OCI-LY1 (cell line): ENCODE measurements at regions not wholly inside any gene's neighbourhood (a gene's known extent, or its start where the extent isn't known, plus 50 kb on each side); places are given as distances from the start of the nearest gene placed in this dataset.

Experiments used
- H2AFZ ChIP-seq: fragments of 200-600 bp; sonication (generic), shearing (Covaris generic); 2 replicates; pipeline ENCODE4 v1.6.0; 2014; ENCODE audit warnings: antibody characterized with exemption, mild to moderate bottlenecking, low read length
- H3F3A ChIP-seq: fragments of 200-600 bp; sonication (generic), shearing (Covaris generic); 2 replicates; pipeline ENCODE4 v1.6.0; 2014; ENCODE audit warnings: mild to moderate bottlenecking, antibody characterized with exemption, low read length, moderate library complexity; ENCODE audit not compliant: insufficient read depth
- H3K27ac ChIP-seq: fragments of 200-600 bp; sonication (generic); 2 replicates; pipeline ENCODE4 v1.5.1; 2014; ENCODE audit warnings: low read length, mixed run types, mild to moderate bottlenecking, low read depth; ENCODE audit not compliant: poor library complexity, severe bottlenecking
- H3K27me3 ChIP-seq: fragments of 200-600 bp; sonication (generic); 2 replicates; pipeline ENCODE4 v1.6.0; 2014; ENCODE audit warnings: antibody characterized with exemption, mild to moderate bottlenecking, low read length, moderate library complexity; ENCODE audit not compliant: insufficient read depth
- H3K36me3 ChIP-seq: fragments of 200-600 bp; sonication (generic); 2 replicates; pipeline ENCODE4 v1.6.1; 2014; ENCODE audit warnings: mild to moderate bottlenecking, antibody characterized with exemption, low read length, moderate library complexity, mixed read lengths; ENCODE audit not compliant: insufficient read depth
- H3K4me1 ChIP-seq: fragments of 200-600 bp; sonication (generic); 2 replicates; pipeline ENCODE4 v1.5.1; 2014; ENCODE audit warnings: mild to moderate bottlenecking, low read length, moderate library complexity; ENCODE audit not compliant: insufficient read depth, severe bottlenecking
- H3K4me2 ChIP-seq: fragments of 200-600 bp; sonication (generic), shearing (Covaris generic); 2 replicates; pipeline ENCODE4 v1.6.1; 2014; ENCODE audit warnings: low read length
- H3K4me3 ChIP-seq: fragments of 200-600 bp; sonication (generic); 2 replicates; pipeline ENCODE4 v1.5.1; 2014; ENCODE audit warnings: low read length, low read depth, mild to moderate bottlenecking, mixed read lengths; ENCODE audit not compliant: poor library complexity, severe bottlenecking
- H3K79me2 ChIP-seq: fragments of 200-600 bp; shearing (Covaris generic); 2 replicates; pipeline ENCODE4 v1.6.1; 2016; ENCODE audit warnings: mixed run types, low read length, mixed read lengths; ENCODE audit not compliant: insufficient read depth
- H3K9ac ChIP-seq: fragments of 200-600 bp; sonication (generic), shearing (Covaris generic); 2 replicates; pipeline ENCODE4 v1.6.1; 2014; ENCODE audit warnings: mild to moderate bottlenecking, low read length, mixed read lengths
- H3K9me2 ChIP-seq: fragments of 200-600 bp; sonication (generic), shearing (Covaris generic); 2 replicates; pipeline ENCODE4 v1.6.1; 2014; ENCODE audit warnings: low read depth, mild to moderate bottlenecking, low read length, mixed read lengths
- H3K9me3 ChIP-seq: fragments of 200-600 bp; shearing (Covaris generic); 2 replicates; pipeline ENCODE4 v1.6.1; 2014; ENCODE audit warnings: low read length, mixed read lengths
- H4K20me1 ChIP-seq: fragments of 200-600 bp; sonication (generic), shearing (Covaris generic); 2 replicates; pipeline ENCODE4 v1.6.0; 2016; ENCODE audit warnings: mild to moderate bottlenecking, low read length; ENCODE audit not compliant: insufficient read depth
- EZH2 ChIP-seq: fragments of 200-600 bp; sonication (generic), shearing (Covaris generic); IDR thresholded peaks from 2 replicates; pipeline ENCODE4 v1.8.0; 2017; ENCODE audit warnings: borderline replicate concordance, mixed run types, mild to moderate bottlenecking, antibody characterized with exemption, low read length, moderate library complexity, mixed read lengths
- TF ChIP-seq, protein P1 (sequence below): fragments of 200-600 bp; sonication (generic), shearing (Covaris generic); IDR thresholded peaks from 2 replicates; pipeline ENCODE4 v1.5.1; 2017; ENCODE audit warnings: mild to moderate bottlenecking, antibody characterized with exemption, low read length, moderate library complexity, mixed read lengths

DNA sequence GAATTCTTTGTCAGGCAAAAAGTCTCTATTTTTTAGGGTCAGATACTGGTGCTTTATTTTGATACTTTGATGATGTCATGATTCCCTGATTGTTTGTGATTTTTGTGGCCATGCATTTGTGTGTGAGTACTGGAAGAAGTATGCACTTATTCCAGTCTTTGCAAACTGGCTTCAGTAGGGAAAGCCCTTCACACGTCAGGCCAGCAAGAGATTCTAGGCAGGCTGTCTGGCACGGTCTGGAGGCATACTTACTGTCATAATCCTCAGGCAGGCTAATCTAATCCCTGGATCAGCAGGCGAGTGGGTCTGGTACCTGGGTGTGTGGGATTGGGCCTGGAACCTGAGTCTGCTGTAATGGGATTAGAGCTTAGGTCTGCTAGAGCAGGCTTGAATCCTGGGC is 391.8 kb upstream of the MMS22L start:
- H3K9me3 ChIP-seq, result no peaks in the 10 kb centered on the region
- no peaks in the 10 kb centered on the region for H3K36me3 ChIP-seq
- H3K27me3 ChIP-seq, result no peaks in the 10 kb centered on the region
- no peak overlapping the region for H2AFZ ChIP-seq
- H3K79me2 ChIP-seq, result no peaks in the 10 kb centered on the region
- no peaks in the 10 kb centered on the region for H4K20me1 ChIP-seq
- H3K9me2 ChIP-seq, result no peaks in the 10 kb centered on the region
- no peaks in the 10 kb centered on the region for H3F3A ChIP-seq
- no peak overlapping the region for H3K4me2 ChIP-seq
- no peaks in the 10 kb centered on the region for H3K4me1 ChIP-seq
- no peak overlapping the region for H3K27ac ChIP-seq
- H3K4me3 ChIP-seq, result no peak overlapping the region
- TF ChIP-seq, protein P1, sequence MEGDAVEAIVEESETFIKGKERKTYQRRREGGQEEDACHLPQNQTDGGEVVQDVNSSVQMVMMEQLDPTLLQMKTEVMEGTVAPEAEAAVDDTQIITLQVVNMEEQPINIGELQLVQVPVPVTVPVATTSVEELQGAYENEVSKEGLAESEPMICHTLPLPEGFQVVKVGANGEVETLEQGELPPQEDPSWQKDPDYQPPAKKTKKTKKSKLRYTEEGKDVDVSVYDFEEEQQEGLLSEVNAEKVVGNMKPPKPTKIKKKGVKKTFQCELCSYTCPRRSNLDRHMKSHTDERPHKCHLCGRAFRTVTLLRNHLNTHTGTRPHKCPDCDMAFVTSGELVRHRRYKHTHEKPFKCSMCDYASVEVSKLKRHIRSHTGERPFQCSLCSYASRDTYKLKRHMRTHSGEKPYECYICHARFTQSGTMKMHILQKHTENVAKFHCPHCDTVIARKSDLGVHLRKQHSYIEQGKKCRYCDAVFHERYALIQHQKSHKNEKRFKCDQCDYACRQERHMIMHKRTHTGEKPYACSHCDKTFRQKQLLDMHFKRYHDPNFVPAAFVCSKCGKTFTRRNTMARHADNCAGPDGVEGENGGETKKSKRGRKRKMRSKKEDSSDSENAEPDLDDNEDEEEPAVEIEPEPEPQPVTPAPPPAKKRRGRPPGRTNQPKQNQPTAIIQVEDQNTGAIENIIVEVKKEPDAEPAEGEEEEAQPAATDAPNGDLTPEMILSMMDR, result no peak
- TF ChIP-seq EZH2, result no peak
- no peak overlapping the region for H3K9ac ChIP-seq

- Histone ChIP-seq H3K4me1 (no peaks in the 10 kb centered on the region), H3K4me3 (no peak overlapping the region), H3F3A (no peaks in the 10 kb centered on the region), H3K9me3 (no peaks in the 10 kb centered on the region), H3K79me2 (no peaks in the 10 kb centered on the region), H3K27me3 (no peaks in the 10 kb centered on the region), H3K27ac (no peak overlapping the region), H3K4me2 (no peak overlapping the region), H4K20me1 (no peaks in the 10 kb centered on the region), H3K9me2 (no peaks in the 10 kb centered on the region), H2AFZ (no peak overlapping the region), H3K9ac (no peak overlapping the region), H3K36me3 (no peaks in the 10 kb centered on the region)
- TF ChIP-seq, protein P1, result no peak
- no peak for TF ChIP-seq EZH2
These were observed 394.6 kb upstream of the MMS22L start for GRCh38 chr6:97677626-97678025.

GRCh38 chr6:97687916-97688315 is 404.9 kb upstream of the MMS22L start:
- no peaks in the 10 kb centered on the region for H3F3A ChIP-seq
- H3K27me3 ChIP-seq, result no peaks in the 10 kb centered on the region
- H3K4me2 ChIP-seq, result no peak overlapping the region
- no peak overlapping the region for H3K9ac ChIP-seq
- no peak overlapping the region for H3K27ac ChIP-seq
- H3K36me3 ChIP-seq, result no peaks in the 10 kb centered on the region
- H3K79me2 ChIP-seq, result no peaks in the 10 kb centered on the region
- H2AFZ ChIP-seq, result no peak overlapping the region
- H3K9me2 ChIP-seq, result no peaks in the 10 kb centered on the region
- TF ChIP-seq EZH2, result no peak
- no peaks in the 10 kb centered on the region for H3K4me1 ChIP-seq
- H3K9me3 ChIP-seq, result no peaks in the 10 kb centered on the region
- H3K4me3 ChIP-seq, result no peak overlapping the region
- H4K20me1 ChIP-seq, result no peaks in the 10 kb centered on the region

DNA sequence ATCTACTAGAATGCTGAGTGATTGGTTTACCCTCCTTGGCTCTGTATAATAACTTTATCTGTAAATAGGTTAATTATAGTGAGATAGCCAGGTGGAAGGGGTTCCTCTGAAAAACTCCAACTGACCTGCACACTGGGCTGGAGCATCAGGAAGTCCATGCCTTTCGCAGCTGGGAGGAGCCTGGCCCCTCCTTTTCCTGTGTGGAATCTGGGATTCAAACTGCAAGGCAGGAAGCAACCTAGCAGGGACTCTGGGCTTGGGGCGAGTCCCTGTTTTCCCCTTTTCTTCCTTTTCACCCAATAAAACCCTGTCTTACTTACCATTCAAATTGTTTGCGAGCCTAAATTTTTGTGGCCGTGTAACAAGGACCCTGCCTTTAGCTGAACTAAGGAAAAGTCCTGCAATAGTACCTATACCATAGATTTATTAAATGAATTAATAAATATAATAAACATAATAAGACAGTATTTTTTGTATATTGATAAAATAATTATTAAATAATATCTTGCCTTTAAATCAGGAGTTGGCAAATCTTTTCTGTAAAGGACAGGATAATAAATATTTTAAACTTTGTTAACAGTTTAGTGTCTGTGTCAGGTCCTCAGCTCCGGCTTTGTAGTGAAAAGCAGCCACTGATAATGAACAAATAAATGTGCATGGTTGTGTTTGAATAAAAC is 406.2 kb upstream of the MMS22L start:
- no peak overlapping the region for H2AFZ ChIP-seq

More for the DNA sequence above, 406.2 kb upstream of the MMS22L start:
- Histone ChIP-seq H3K4me2 (no peak overlapping the region), H3K4me3 (no peak overlapping the region), H3K4me1 (no peaks in the 10 kb centered on the region), H4K20me1 (no peaks in the 10 kb centered on the region), H3K27me3 (no peaks in the 10 kb centered on the region), H3K27ac (no peak overlapping the region), H3K79me2 (no peaks in the 10 kb centered on the region), H3K9ac (no peak overlapping the region), H3K9me3 (no peaks in the 10 kb centered on the region), H3F3A (no peaks in the 10 kb centered on the region), H3K9me2 (no peaks in the 10 kb centered on the region), H3K36me3 (no peaks in the 10 kb centered on the region)
- TF ChIP-seq, protein P1, result no peak
- no peak for TF ChIP-seq EZH2
